ENCODE measurements at regions not wholly inside any gene's neighbourhood (a gene's known extent, or its start where the extent isn't known, plus 50 kb on each side); places are given as distances from the start of the nearest gene placed in this dataset.
"Not testable (repeated sequence)": the region's sequence is repeated elsewhere in the genome, so short reads cannot be mapped to it uniquely, and the experiment has no call there.

DNA sequence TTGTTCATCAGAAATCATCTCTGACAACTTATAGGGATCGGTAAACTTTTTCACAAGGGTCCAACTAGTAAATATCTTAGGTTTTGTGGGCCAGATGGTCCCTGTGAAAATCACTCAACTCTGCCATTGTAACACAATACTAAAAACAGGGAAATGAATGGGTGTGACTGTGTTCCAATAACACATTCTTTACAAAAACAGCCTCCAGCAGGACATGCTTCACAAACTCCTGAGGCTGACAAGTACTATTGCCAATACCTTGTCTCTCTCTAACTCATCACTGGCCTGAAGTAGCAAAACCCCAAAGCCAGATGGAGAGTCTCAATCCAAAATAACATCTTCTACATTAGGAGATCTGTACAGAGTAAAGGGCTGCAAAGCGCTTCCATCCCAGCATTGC is 312.3 kb downstream of the TOX3 start:
- DNase-seq (ENCODE audit: low read depth): no peak

DNA sequence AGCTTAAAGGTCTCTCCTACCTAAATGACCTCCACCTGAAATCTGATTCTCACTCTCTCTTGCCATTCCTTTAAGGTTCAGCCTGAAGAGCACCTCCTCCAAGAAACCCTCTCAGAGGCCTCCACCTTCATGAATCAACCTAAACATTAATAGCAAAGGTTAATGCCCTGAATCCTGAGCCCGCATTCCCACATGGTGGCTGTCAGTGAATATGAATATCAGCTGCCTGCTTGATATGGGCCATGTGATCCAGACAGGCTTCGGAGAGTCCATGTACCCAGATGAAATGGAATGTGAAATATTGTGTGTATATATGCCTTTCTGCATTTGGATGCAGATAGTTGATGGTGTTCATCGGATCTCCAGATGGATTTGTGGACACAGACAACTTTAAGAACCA is 317.5 kb downstream of the TOX3 start:
- DNase-seq (ENCODE audit: low read depth): no peak

DNA sequence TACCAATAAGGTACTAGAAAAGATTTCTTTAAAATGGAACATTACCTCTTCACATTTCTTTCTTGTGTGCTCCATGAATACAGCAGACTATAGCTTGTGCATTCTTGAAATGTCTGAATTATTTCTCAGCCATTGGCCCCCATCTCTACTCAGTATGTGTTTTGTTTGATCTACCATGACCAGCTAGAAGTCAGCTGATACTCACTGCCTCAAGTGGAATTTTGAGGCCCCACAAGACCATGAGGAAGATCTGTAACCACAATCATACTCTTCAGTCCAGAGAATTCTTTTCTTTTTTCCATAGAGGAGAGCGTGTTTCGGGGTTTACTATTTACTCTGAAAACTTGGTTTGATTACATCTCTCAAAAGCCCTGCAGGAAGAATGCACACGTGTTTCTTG is 319.1 kb downstream of the TOX3 start:
- no peak for DNase-seq (ENCODE audit: low read depth)

DNA sequence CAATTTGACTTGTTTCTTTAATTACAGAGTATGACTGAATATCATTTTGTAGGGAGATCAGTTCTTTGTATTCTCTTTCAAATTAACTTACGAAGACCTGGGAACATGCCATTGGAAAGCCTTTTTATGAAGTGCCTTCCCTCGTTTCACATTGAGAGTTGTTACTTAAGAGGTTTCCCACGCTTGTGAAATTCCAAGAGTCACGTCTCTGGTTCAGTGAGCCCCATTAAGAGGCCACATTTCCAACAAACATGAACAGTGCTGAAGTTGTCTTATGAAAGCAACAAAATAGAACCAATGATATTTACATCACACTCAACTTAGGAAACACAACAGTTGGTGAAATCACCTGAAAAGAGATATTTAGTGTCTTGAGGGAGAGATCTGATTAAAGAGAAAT is 334.1 kb downstream of the TOX3 start:
- DNase-seq (ENCODE audit: low read depth): no peak

DNA sequence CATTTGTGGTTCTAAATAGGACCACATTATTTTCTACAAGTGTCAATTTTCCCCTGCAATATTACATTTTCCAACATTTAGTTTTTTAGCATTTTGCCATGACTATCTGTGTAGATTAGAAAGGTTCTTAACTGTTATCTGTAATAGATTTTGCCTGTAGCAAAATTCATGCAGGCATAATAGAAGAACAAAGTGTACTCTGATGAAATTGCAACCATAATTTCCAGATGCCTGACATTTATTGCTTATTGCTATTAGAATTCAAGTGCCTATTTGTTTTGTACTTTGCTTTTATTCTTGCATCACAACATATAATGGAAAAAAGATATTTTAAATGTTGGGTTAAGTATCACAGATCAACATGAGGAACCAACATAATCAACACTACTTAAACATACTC is 337.7 kb downstream of the TOX3 start:
- no peak for DNase-seq (ENCODE audit: low read depth)

DNA sequence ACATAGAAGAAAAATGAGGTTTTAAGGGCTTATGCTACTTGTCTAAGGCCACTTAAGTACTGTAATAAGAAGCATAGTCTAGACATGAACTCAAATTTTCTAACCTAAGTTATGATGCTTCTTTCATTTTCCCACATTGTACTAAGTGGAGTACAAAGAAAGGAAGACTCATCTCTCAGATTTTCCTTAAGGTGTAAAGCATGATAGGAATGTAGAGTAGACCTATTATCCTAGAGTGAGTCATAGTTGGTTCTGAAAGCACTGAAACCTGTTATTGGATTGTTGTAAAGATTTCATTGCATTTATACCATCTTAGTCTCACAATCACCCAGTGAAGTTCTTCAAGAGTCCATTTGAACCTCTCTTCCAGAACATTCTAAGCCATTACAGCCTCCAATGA is 343.8 kb downstream of the TOX3 start:
- no peak for DNase-seq (ENCODE audit: low read depth)

DNA sequence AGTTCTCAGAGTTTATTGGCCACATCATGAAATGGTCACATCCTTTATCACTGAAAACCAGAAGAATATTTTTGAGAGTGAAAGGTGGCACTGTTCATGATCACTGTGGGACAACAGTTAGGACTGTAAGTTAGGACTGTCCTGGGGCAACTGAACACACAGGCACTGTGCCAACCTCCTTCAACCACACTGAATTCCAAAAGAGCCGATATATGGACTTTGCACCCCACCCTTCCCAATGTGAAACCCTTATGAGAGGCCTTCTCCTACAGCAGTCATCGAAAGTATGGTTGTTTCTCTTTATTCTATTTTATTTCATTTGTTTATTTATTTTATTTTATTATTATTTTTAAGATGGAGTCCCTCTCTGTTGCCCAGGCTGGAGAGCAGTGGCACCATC is 353.5 kb downstream of the TOX3 start:
- no peak for DNase-seq (ENCODE audit: low read depth)

DNA sequence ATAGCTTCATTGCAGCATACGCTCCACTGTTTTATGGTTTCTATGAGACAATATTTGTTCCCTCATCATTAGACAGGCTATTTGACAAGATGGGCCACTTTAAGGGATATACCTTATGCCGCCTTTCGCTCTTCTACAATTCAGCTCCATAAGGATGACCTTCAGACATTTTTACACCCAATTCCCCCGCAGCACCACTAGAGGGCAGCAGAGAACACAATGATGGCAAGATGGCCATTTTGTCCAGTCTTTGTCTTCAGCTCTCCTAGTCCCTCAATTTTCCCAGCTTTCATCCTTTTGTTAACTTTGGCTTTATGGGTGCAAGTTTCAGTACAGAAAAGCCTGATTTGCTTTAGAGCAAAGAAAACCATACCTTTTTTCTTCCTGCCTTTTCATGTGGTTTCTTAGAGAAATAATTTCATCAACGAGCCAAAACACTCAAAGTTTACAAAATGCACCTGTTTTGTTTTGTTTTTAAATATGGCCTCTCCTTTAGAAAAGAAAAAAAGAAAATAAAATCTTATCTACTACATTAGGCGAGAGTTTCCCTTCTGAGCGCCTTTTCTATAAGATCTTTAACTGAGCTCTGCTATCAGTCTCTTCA is 355.3 kb downstream of the TOX3 start:
- peak; percentile 59 for DNase-seq (ENCODE audit: low read depth)

DNA sequence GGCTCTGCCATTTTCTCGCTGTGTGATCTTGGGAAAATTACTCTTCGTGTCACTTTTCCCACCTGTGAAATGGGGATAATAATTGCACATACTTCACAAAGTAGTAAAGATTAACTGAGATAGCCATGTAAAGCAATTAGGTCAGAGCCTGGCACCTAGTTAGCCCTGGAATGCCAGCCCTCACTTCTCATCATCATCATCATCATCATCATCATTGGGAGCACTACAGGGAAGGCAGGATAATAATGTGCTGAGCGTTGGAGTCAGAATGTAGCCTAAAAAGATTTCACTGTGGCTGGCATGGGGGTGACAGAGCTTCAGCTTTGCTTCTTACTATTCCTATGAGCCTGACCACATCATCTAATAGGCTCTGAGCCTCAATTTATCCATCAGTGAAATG is 362.6 kb downstream of the TOX3 start:
- DNase-seq (ENCODE audit: low read depth): no peak

DNA sequence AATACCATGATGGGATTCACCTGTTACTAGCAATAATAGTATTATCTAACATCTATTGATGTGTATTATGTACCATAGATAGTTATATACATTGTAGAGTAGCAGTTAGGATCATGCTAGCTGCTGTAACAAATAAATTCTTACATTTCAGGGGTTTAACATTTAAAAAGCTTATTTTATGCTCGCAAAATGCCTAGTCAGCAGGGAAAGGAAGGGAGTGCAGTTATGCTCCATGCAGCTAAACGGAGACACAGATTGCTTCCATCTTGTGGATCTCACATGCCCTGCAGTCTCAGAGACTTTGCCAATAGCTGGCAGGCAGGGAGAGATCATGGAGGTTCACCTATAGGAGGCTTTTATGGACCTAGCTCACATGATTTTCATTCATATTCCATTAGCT is 364.1 kb downstream of the TOX3 start:
- DNase-seq (ENCODE audit: low read depth): no peak

DNA sequence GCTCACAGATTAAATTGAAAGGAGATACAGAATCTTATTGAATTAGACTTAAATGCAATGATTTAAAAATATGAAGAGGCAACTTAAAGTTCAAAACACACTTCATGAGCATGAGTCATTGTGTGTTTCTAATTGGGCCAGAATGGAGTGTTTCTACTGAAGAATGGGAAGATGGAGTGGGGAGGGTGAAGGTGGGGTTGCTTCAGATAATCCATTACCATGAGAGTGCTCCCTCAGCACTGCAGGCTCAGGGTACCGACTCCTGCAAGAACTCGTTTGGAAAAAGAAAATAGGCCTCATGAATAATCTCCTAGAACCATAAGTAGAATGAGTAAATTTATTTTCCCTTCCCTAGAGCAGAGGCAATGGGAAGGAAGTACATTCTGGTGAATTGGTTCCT is 372.8 kb downstream of the TOX3 start:
- DNase-seq (ENCODE audit: low read depth): no peak

DNA sequence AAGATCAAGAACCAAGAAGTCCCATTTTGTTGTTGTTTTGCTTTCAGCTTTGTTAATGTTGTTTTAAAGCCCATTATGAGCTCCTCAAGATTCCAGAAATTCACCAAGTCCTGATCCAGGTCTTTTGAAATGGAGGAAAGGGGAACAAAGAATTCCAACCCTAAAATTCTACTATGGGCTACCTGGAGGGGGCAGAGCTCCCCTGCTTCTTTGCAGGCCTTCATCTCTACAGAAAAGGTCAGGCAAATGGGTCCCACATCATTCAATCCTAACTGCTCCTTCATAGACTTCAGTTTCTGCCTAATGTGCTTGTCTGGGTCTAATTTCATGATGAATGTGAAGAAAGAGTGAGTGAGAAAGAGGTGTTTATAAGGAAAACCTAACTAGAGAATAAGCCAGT is 375.5 kb downstream of the TOX3 start:
- DNase-seq (ENCODE audit: low read depth): no peak

DNA sequence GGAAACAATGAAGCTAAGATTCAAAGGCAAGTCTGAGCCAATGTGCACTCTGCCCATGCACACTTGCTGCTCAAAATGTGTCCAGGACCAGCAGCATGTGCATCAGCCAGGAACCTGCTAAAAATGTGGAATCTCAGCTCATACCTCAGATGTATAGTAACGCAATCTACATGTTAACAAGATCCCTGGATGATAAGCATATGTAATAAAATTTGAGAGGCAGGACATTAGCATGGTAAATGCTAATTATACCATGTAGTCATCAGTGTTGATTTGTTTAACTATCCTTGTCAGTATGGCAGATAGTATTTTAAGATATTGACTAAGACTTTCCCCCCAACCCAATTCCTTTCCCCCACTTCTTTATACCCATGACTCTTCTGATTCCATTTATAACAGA is 379.6 kb downstream of the TOX3 start:
- no peak for DNase-seq (ENCODE audit: low read depth)

DNA sequence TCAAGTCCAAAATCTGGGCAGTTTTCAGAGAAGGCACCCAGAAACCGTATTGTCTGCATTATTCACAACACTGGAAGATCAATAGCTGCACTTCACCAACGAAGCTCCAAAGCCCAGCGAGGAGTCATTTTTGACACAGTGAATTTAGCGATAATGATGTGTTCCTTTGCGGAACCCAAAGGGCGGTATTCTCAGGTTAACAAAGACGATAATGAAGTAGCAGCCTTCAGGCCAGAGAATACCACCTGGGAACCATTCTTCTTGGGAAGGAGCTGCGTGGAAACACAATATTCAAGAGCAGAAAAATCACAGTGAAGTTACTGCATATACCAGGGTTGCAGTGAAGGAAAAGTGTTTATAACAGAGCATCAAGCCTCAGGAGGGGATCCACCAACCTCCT is 381.0 kb downstream of the TOX3 start:
- DNase-seq (ENCODE audit: low read depth): no peak

DNA sequence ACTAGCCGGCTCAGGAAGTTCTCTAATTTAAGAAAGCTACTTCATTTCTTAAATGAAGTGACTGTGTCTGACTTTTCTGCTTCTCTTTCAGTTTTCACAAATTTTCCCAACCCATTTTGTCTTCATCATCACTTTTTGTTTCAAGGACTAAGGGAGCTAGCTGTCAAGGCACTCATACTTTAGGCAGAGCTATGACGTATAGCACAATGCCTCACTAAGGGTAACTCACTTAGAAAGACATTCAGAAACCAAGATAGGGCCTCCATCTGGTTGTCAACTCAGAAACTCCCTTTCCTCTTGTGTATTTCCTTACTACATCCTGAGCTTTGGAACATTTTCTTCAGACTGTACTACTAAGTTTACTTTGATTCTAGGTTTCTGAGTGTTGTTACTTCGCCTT is 397.9 kb downstream of the TOX3 start:
- no peak for DNase-seq (ENCODE audit: low read depth)

DNA sequence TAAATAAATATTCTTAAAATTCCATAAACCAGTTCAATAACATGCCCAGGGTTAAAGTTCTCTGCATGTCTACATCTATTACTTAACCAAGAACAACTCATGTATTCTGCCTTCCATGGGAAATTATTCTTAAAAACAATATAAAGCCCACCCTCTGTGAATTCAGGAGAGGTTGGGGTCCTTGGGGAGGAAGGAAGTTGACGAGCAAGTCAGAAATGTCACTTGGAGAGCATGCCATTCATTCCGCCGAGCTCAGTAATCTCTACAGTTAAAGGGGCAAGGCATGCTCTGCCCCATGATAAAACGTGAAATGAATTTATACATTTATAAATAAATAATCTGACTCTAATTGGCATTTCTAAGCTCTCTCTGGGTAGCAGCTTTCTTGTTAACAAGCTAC is 405.1 kb downstream of the TOX3 start:
- no peak for DNase-seq (ENCODE audit: low read depth)

DNA sequence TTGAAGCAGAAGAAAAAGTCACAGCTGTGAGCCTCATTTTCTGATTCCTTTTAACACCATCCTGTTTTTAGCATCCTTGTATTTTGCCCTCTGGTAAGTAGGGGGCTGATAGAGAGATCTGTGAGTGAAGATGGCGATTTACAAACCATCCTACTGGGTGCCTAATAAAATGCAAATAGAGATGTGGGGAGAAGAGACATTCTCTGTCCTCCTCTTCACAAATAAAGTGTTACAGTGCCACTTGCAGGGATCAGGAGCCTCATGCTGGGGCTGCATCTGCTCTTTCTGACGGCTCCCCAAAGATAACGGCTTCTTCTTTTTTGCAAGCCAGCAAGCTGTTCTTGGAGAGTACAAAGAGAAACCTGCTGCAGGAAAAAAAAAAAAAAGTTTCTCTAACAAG is 418.6 kb downstream of the TOX3 start:
- DNase-seq (ENCODE audit: low read depth): no peak

DNA sequence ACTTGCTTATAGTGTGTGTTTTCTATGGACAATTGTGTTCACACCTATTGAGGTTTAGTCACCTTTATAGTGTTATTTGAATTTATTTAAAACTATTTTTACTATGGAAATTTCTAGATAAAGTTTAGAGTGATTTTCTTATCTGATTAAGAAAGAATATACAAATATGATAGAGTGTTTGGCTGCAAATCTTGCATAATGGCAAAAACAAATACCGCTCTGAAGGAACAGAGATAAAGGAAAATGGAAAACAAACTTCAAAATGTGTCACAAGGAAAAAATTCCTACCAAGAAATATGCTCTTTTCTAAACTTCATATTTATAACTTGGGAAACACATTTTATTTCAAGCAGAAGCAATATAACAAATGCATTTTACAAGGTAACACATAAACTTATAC is 423.1 kb downstream of the TOX3 start:
- no peak for DNase-seq (ENCODE audit: low read depth)

DNA sequence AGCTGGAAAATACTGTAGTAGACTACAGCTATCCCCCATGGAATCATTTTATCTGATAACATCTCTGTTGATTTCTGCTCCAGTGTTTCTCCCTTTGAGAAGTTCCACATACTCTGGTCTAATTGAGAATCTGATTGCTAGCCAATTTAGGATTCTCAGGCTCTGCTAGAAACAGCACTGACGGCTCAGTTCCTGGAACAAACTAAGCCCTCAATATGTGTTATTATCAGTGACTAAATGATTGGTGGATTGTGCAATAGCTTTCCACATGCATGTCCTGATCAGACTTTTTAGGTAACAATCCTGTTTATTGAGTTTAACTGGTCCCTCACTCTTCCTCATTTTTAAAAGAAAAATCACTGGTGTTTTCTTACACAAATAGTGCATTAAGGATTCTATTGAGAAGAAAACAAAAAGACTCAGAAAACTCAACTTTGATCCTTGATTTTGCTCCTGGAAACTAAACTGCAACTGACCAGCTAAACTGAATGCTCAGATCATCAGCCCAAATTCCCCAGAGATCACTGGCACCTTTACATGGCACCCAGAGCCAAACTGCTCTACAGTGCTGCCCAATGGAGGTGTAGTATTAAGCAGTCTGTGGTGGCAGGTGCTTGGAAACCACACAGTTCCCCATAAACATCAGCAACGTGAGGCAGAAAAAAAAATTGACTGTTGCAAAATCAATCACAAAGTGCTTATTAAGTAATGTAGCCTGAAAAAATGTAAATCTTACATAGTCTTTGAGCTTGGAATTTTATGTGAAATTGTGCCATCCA is 423.7 kb downstream of the TOX3 start:
- DNase-seq (ENCODE audit: low read depth): no peak

DNA sequence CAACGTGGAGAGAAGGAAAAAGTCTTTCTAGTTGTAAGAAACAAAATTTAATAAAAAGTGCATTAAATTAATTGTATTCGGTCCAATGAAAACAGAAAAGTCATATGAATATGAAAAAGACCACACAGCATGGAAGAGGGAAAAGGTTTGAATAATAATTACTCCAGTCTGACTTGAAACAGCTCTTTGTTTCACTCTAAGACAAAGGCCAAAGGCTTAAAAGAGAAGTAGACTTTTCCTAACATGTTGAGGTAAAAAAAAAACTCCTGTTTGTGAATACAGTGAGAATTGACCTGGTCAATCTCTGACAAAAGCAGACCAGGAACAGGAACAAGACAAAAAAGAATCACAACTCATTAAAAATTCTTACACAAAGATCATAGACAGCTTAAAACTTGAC is 429.8 kb downstream of the TOX3 start:
- no peak for DNase-seq (ENCODE audit: low read depth)

DNA sequence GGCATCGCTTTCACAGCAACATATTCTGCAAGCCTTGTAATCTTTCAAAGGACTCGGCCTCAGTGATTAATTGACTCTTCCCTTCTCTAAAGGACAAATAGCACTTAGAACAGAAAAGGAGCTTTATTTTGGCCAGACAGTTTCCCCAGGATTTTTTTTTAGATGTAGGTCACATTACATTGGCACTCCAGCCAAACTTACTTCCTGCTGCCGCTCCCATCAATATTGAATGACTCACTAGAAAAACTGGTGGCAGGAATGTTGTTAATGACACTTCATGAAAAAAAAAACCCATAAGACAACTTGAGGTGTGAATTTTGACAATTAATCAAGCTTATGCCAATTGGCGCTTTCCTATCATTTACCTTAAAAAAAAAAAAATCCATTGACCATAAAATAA is 432.6 kb downstream of the TOX3 start:
- no peak for DNase-seq (ENCODE audit: low read depth)

DNA sequence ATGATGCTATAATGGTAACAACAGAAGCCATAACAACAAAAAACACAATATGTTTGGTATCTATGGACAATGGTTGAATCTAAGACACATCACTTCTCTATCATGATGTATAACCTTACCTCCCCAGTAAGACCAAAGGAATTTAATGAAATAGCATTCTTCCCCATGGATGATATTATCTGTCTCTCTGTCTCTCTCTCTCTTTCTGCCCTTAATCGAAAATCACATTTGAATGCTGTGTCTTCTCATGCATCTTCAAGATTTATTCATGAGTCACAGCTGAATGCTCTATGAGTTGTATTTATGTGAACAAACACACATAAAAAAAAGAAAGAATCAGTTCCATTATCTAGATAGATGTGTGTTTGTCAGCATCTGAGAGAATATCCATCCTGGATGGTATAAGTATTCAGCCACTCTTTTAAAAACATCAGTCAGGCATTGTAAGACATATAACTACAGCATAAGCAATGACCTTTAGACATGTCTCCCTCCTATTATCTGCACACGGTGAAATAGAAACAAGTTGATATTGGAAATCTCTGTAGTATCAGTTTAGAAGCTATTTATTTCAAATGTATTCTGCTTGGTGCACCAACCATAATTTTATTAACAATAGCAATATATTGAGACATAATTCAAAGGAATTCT is 433.3 kb downstream of the TOX3 start:
- no peak for DNase-seq (ENCODE audit: low read depth)

DNA sequence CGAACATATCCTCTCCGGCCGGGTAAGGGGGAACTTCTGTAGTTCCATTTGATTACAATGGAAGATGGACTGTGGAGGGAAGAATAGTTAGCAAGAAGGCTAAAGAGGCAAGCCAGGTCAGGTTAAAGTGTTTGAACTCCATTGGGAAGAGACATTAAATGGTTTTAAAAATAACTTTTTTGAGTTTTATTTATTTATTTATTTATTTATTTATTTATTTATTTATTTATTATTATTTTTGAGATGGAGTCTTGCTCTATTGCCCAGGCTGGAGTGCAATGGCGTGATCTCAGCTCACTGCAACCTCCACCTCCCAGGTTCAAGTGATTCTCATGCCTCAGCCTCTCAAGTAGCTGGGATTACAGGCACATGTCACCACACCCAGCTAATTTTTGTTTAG is 441.9 kb downstream of the TOX3 start:
- not testable (repeated sequence) for DNase-seq (ENCODE audit: low read depth)

DNA sequence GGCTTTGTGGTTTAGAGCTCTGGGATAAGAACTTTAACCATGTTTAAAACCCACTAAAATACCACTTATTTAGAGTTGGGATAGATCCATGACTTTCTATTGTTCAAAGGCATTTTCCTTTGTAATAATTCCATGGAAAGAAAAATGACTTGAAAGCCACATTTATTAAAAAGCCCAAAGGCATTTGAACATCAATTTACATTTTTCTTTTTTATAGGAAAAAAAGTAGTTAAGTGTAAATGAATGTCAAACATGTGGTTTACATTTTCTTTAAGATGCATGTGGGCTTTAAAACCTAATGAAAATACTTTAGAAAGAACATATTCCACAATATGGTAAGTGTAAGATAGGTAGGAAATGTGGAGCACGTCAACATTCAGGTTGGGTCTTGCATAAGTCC is 443.2 kb downstream of the TOX3 start:
- no peak for DNase-seq (ENCODE audit: low read depth)

Data from iris pigment epithelial cell (primary cell).